Immature natural killer cell (primary cell): ENCODE measurements at regions not wholly inside any gene's neighbourhood (a gene's known extent, or its start where the extent isn't known, plus 50 kb on each side); places are given as distances from the start of the nearest gene placed in this dataset.
A peak's percentile ranks its signal among the peaks of the same experiment; 100 is the strongest.

ENCODE experiments used
- DNase-seq, 3 donors: peaks; one replicate each; pipeline ENCODE4 v3.0.0; 2022; ENCODE audit warnings: mixed read lengths in 1 of 3
- H3K27ac Mint-ChIP-seq, 6 donors: one replicate each; pipeline ENCODE4 v1.8.0; 2020; ENCODE audit warnings: mixed read lengths in 6 of 6, mild to moderate bottlenecking in 5 of 6, inconsistent platforms in 4 of 6, moderate library complexity in 3 of 6
- H3K27me3 Mint-ChIP-seq, 3 donors: one replicate each; pipeline ENCODE4 v1.8.0; 2020 to 2021; ENCODE audit warnings: low read depth in 3 of 3, mild to moderate bottlenecking in 3 of 3, mixed read lengths in 3 of 3, moderate library complexity in 3 of 3, inconsistent platforms in 1 of 3
- H3K36me3 Mint-ChIP-seq, 3 donors: one replicate each; pipeline ENCODE4 v1.8.0; 2020; ENCODE audit warnings: mixed read lengths in 3 of 3, inconsistent platforms in 2 of 3, mild to moderate bottlenecking in 2 of 3
- H3K4me1 Mint-ChIP-seq, 2 donors: one replicate each; pipeline ENCODE4 v1.8.0; 2020; ENCODE audit warnings: inconsistent platforms in 2 of 2, mild to moderate bottlenecking in 2 of 2, mixed read lengths in 2 of 2, moderate library complexity in 1 of 2
- H3K4me3 Mint-ChIP-seq, 5 donors: one replicate each; pipeline ENCODE4 v1.8.0; 2020; ENCODE audit warnings: mild to moderate bottlenecking in 5 of 5, mixed read lengths in 5 of 5, inconsistent platforms in 3 of 5, moderate library complexity in 3 of 5
- H3K9me3 Mint-ChIP-seq, 6 donors: one replicate each; pipeline ENCODE4 v1.8.0; 2020; ENCODE audit warnings: mild to moderate bottlenecking in 6 of 6, mixed read lengths in 6 of 6, inconsistent platforms in 4 of 6, moderate library complexity in 3 of 6

- Mint-ChIP-seq H3K4me3 (peak overlapping the region; percentile 28 to 76 (median 72)), H3K27ac (peak overlapping the region; percentile 77 to 95 (median 92)), H3K36me3 (peaks cover 0 to 11% (median 0%) of the 10 kb centered on the region in 3 donors), H3K4me1 (peaks cover 65 to 77% of the 10 kb centered on the region in 2 donors), H3K27me3 (peaks cover 0 to 3% (median 2%) of the 10 kb centered on the region in 3 donors), H3K9me3 (peaks cover 0 to 2% (median 0%) of the 10 kb centered on the region in 6 donors)
- no peak for DNase-seq
These were observed 53.6 kb downstream of the ARF6 start for GRCh38 chr14:49946320-49947141.

GRCh38 chr14:49947506-49947905, 54.6 kb downstream of the ARF6 start:
- no peak for DNase-seq
- peaks cover 0 to 6% (median 0%) of the 10 kb centered on the region in 3 donors for H3K36me3 Mint-ChIP-seq
- H3K4me3 Mint-ChIP-seq = no peak overlapping the region
- H3K27me3 Mint-ChIP-seq = peaks cover 0 to 3% (median 2%) of the 10 kb centered on the region in 3 donors
- H3K4me1 Mint-ChIP-seq = peaks cover 60 to 73% of the 10 kb centered on the region in 2 donors
- peaks cover 0 to 2% (median 0%) of the 10 kb centered on the region in 6 donors for H3K9me3 Mint-ChIP-seq
- H3K27ac Mint-ChIP-seq = peak overlapping the region in 4 of 6 donors; percentile 20 to 56 (median 51)

- Mint-ChIP-seq H3K4me3 (peak overlapping the region in 2 of 5 donors; percentile 22 to 51), H3K27me3 (peaks cover 0 to 3% (median 2%) of the 10 kb centered on the region in 3 donors)
These were observed 57.7 kb downstream of the ARF6 start for GRCh38 chr14:49950275-49951228.

GRCh38 chr14:49951229-49951607, 58.3 kb downstream of the ARF6 start:
- H3K36me3 Mint-ChIP-seq = peaks cover 0 to 3% (median 0%) of the 10 kb centered on the region in 3 donors
- H3K4me3 Mint-ChIP-seq = no peak overlapping the region
- H3K27ac Mint-ChIP-seq = peak overlapping the region in 2 of 6 donors; percentile 25 to 33
- peaks cover 0 to 2% (median 0%) of the 10 kb centered on the region in 6 donors for H3K9me3 Mint-ChIP-seq
- DNase-seq = no peak
- peaks cover 0 to 3% (median 2%) of the 10 kb centered on the region in 3 donors for H3K27me3 Mint-ChIP-seq
- peaks cover 31 to 40% of the 10 kb centered on the region in 2 donors for H3K4me1 Mint-ChIP-seq

More at GRCh38 chr14:49950275-49951228, 57.7 kb downstream of the ARF6 start:
- DNase-seq = no peak
- H3K27ac Mint-ChIP-seq = peak overlapping the region in 1 of 6 donors; percentile 67
- H3K36me3 Mint-ChIP-seq = peaks cover 0 to 3% (median 0%) of the 10 kb centered on the region in 3 donors
- peaks cover 0 to 2% (median 0%) of the 10 kb centered on the region in 6 donors for H3K9me3 Mint-ChIP-seq
- H3K4me1 Mint-ChIP-seq = peaks cover 38 to 46% of the 10 kb centered on the region in 2 donors

- DNase-seq = no peak
- Mint-ChIP-seq H3K4me1 (peaks cover 25 to 34% of the 10 kb centered on the region in 2 donors), H3K4me3 (no peak overlapping the region), H3K9me3 (peaks cover 0 to 2% (median 0%) of the 10 kb centered on the region in 6 donors), H3K36me3 (peaks cover 0 to 3% (median 0%) of the 10 kb centered on the region in 3 donors), H3K27ac (peak overlapping the region in 1 of 6 donors; percentile 21), H3K27me3 (peaks cover 0 to 4% (median 3%) of the 10 kb centered on the region in 3 donors)
These were observed 58.9 kb downstream of the ARF6 start for GRCh38 chr14:49951691-49952345.

- Mint-ChIP-seq H3K36me3 (peaks cover 0 to 3% (median 0%) of the 10 kb centered on the region in 3 donors), H3K4me3 (no peak overlapping the region), H3K9me3 (peaks cover 0 to 2% (median 0%) of the 10 kb centered on the region in 6 donors), H3K27me3 (peaks cover 0 to 3% (median 2%) of the 10 kb centered on the region in 3 donors), H3K4me1 (peaks cover 17 to 20% of the 10 kb centered on the region in 2 donors), H3K27ac (peak overlapping the region in 1 of 6 donors; percentile 59)
- DNase-seq = no peak
These were observed 60.3 kb downstream of the ARF6 start for GRCh38 chr14:49953196-49953595.

- H3K4me1 Mint-ChIP-seq = peaks cover 12 to 19% of the 10 kb centered on the region in 2 donors
- no peak overlapping the region for H3K4me3 Mint-ChIP-seq
- H3K36me3 Mint-ChIP-seq = peaks cover 0 to 3% (median 0%) of the 10 kb centered on the region in 3 donors
- H3K27me3 Mint-ChIP-seq = peaks cover 0 to 2% (median 0%) of the 10 kb centered on the region in 3 donors
- no peaks in the 10 kb centered on the region for H3K9me3 Mint-ChIP-seq
- DNase-seq = no peak
- peak overlapping the region in 1 of 6 donors; percentile 53 for H3K27ac Mint-ChIP-seq
These were observed 61.3 kb downstream of the ARF6 start for GRCh38 chr14:49954171-49954631.

- no peak for DNase-seq
- Mint-ChIP-seq H3K4me3 (no peak overlapping the region), H3K9me3 (no peaks in the 10 kb centered on the region), H3K36me3 (peaks cover 0 to 3% (median 0%) of the 10 kb centered on the region in 3 donors), H3K27ac (no peak overlapping the region), H3K27me3 (peaks cover 0 to 2% (median 0%) of the 10 kb centered on the region in 3 donors), H3K4me1 (peaks cover 12 to 19% of the 10 kb centered on the region in 2 donors)
These were observed 62.1 kb downstream of the ARF6 start for GRCh38 chr14:49955024-49955423.

GRCh38 chr14:49957089-49957852, 64.4 kb downstream of the ARF6 start:
- H3K4me3 Mint-ChIP-seq = no peak overlapping the region
- H3K36me3 Mint-ChIP-seq = no peaks in the 10 kb centered on the region
- H3K27me3 Mint-ChIP-seq = peaks cover 0 to 2% (median 0%) of the 10 kb centered on the region in 3 donors
- no peaks in the 10 kb centered on the region for H3K4me1 Mint-ChIP-seq
- H3K9me3 Mint-ChIP-seq = no peaks in the 10 kb centered on the region
- no peak overlapping the region for H3K27ac Mint-ChIP-seq
- DNase-seq = no peak

GRCh38 chr14:49959822-49960408, 67.0 kb downstream of the ARF6 start:
- DNase-seq = no peak
- H3K27ac Mint-ChIP-seq = peak overlapping the region in 1 of 6 donors; percentile 56
- no peak overlapping the region for H3K4me3 Mint-ChIP-seq
- no peaks in the 10 kb centered on the region for H3K4me1 Mint-ChIP-seq
- H3K36me3 Mint-ChIP-seq = no peaks in the 10 kb centered on the region
- no peaks in the 10 kb centered on the region for H3K9me3 Mint-ChIP-seq
- peaks cover 0 to 2% (median 0%) of the 10 kb centered on the region in 3 donors for H3K27me3 Mint-ChIP-seq

GRCh38 chr14:49960453-49960852, 67.6 kb downstream of the ARF6 start:
- no peak overlapping the region for H3K4me3 Mint-ChIP-seq
- no peak for DNase-seq
- peaks cover 0 to 2% (median 0%) of the 10 kb centered on the region in 3 donors for H3K27me3 Mint-ChIP-seq
- no peak overlapping the region for H3K27ac Mint-ChIP-seq
- H3K36me3 Mint-ChIP-seq = no peaks in the 10 kb centered on the region
- H3K4me1 Mint-ChIP-seq = no peaks in the 10 kb centered on the region
- no peaks in the 10 kb centered on the region for H3K9me3 Mint-ChIP-seq
